Colonic mucosa (tissue), 4 donors: ENCODE measurements at regions not wholly inside any gene's neighbourhood (a gene's known extent, or its start where the extent isn't known, plus 50 kb on each side); places are given as distances from the start of the nearest gene placed in this dataset.
"Not testable (repeated sequence)": the region's sequence is repeated elsewhere in the genome, so short reads cannot be mapped to it uniquely, and the experiment has no call there.

Experiments used
- DNase-seq: peaks from one replicate; pipeline ENCODE4 v3.0.0-alpha.2; 2020
- H3K27ac ChIP-seq: fragments of 200-600 bp; one replicate; pipeline ENCODE4 v1.8.0; 2021
- H3K27me3 ChIP-seq: fragments of 200-600 bp; one replicate; pipeline ENCODE4 v1.8.0; 2021
- H3K36me3 ChIP-seq: fragments of 200-600 bp; one replicate; pipeline ENCODE4 v1.8.0; 2021
- H3K4me1 ChIP-seq: fragments of 200-600 bp; one replicate; pipeline ENCODE4 v1.8.0; 2021; ENCODE audit warnings: mild to moderate bottlenecking
- H3K4me3 ChIP-seq: fragments of 200-600 bp; one replicate; pipeline ENCODE4 v1.8.0; 2021
- H3K9ac ChIP-seq, 2 donors: one replicate each; pipeline ENCODE4 v1.7.0; 2013; ENCODE audit warnings: control low read depth in 2 of 2, low read depth in 2 of 2, low read length in 2 of 2
- H3K9me3 ChIP-seq: fragments of 200-600 bp; one replicate; pipeline ENCODE4 v1.8.0; 2021
- CTCF ChIP-seq: fragments of 200-600 bp; IDR thresholded peaks from one replicate; pipeline ENCODE4 v1.8.0; 2022; ENCODE audit warnings: antibody characterized with exemption, mild to moderate bottlenecking
- intact Hi-C: fragments of 100-400 bp; cut with DNase I; formaldehyde crosslinking; loops from one replicate; pipeline ENCODE4 v1.14.1; 2022
- donor health status: healthy.
- donor health status: DM: no; HTN: no; CAD: no.
- donor health status: DM: no; HTN: no; CAD: no.

DNA sequence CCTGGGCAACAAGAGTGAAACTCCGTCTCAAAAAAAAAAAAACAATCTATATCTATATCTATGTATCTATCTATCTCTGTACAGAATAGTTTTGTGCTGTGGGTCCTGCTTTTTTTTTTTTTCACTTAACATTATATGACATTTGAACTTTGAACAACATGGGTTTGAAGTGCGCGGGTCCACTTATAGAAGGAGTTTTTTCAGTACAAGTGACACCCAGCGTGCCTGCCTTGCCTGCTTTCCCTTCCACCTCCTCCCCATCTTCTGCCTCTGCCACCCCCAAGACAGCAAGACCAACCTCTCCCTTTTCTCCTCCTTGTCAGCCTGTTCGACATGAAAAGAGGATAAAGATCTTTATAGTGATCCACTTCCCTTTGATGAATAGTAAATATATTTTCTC is 102.2 kb upstream of the KCNG1 start:
- no peak for DNase-seq
- no peaks in the 10 kb centered on the region for H3K27me3 ChIP-seq
- no peak for TF ChIP-seq CTCF
- H3K9ac ChIP-seq = no peak overlapping the region
- no peaks in the 10 kb centered on the region for H3K9me3 ChIP-seq
- no peak overlapping the region for H3K27ac ChIP-seq
- H3K4me1 ChIP-seq = no peaks in the 10 kb centered on the region
- no peaks in the 10 kb centered on the region for H3K36me3 ChIP-seq
- intact Hi-C loops = no loop called here
- H3K4me3 ChIP-seq = no peak overlapping the region

- H3K9me3 ChIP-seq, intact Hi-C loops, DNase-seq, H3K27ac ChIP-seq, H3K27me3 ChIP-seq, H3K36me3 ChIP-seq, H3K4me1 ChIP-seq, H3K9ac ChIP-seq, H3K4me3 ChIP-seq: not testable (repeated sequence)
Observed at GRCh38 chr20:51123887-51124286, 101.0 kb upstream of the KCNG1 start.

DNA sequence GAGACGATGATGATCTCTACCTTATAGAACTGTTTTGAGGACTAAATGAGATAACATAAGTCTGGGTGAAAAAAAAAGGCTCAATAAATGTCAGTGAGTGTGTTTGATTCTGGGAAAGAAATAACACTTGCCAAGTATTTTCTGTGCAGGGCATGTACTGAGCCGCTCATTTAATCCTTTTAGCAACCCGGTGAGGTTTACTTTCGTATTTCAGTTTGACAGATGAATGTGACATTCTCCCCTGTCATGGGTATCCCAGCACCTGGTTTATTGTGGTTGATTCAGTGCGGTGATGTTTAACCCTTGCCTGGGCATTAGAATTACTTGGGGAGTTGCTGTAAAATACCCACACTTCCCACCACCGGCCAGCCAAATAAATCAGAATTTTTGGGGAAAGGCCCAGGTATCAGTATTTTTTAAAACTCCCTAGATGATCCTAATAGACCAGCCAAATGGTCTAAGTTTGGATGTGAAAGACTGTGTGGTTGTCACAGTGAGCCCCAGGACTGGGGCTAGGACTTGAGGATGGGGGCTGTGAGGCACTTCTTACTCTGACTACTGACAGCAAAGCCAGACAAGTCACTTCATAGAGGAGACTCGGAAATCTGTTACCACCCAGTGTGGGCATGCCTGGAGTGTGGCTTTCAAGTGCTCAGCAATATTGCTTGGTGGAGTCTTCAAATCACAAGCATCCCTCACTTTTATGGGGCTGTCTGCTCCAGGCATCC is 100.2 kb upstream of the KCNG1 start:
- TF ChIP-seq CTCF = no peak
- no peaks in the 10 kb centered on the region for H3K27me3 ChIP-seq
- H3K9ac ChIP-seq = no peak overlapping the region
- H3K36me3 ChIP-seq = no peaks in the 10 kb centered on the region
- no peak overlapping the region for H3K27ac ChIP-seq
- DNase-seq = no peak
- H3K4me1 ChIP-seq = no peaks in the 10 kb centered on the region
- H3K9me3 ChIP-seq = no peaks in the 10 kb centered on the region
- no peak overlapping the region for H3K4me3 ChIP-seq
- intact Hi-C loops = no loop called here

DNA sequence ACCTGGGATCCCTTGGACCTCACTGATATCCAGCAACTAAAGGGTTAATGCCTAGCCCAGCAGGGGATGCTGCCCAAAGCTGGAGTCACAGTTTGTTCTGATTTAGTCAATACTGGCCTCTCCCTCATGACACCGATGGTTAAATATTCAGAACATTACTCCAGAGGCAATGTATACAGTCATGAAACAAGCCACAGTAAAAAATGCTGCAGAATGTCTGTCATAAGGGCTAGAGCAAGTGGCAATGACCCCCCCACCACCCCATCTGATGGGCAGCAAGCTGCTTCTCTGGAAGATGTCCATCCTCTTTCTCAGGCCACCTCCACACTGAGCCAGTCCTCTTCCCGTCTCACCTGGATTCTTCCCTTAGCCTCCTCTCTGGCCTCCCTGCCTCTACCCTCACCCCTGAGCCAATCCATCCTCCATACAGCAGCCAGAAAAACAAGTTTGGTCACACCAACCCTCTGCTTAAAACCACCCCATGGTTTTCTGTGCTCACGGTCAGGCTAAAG is 99.0 kb upstream of the KCNG1 start:
- H3K4me1 ChIP-seq = no peaks in the 10 kb centered on the region
- H3K9me3 ChIP-seq = no peaks in the 10 kb centered on the region
- no peak overlapping the region for H3K27ac ChIP-seq
- H3K27me3 ChIP-seq = no peaks in the 10 kb centered on the region
- no peak for DNase-seq
- no peak overlapping the region for H3K4me3 ChIP-seq
- intact Hi-C loops = no loop called here
- no peaks in the 10 kb centered on the region for H3K36me3 ChIP-seq
- TF ChIP-seq CTCF = no peak
- no peak overlapping the region for H3K9ac ChIP-seq

DNA sequence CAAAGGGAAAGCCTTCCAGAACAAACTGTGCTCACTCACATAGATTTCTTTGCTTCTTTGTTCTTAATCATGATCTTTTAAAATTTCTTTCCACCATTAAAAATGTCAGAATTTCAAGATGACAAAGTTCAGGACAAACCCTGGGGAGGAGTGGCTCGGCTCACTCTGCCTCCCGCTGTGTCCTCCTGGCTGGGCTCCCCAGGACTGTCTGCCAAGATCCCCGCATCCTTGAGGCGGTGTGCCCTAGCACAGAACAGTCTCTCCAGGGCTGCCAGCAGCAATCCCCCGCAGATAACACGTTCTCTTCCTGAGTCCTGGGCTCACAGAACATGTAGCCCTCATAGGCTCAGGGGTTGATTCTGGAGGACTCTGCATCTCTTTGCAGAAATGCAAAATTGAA is 98.4 kb upstream of the KCNG1 start:
- no peaks in the 10 kb centered on the region for H3K4me1 ChIP-seq
- DNase-seq = no peak
- TF ChIP-seq CTCF = no peak
- no peaks in the 10 kb centered on the region for H3K27me3 ChIP-seq
- no peak overlapping the region for H3K27ac ChIP-seq
- no peaks in the 10 kb centered on the region for H3K9me3 ChIP-seq
- intact Hi-C loops = no loop called here
- no peak overlapping the region for H3K9ac ChIP-seq
- no peak overlapping the region for H3K4me3 ChIP-seq
- no peaks in the 10 kb centered on the region for H3K36me3 ChIP-seq

GRCh38 chr20:51120868-51121267 is 98.0 kb upstream of the KCNG1 start:
- no peaks in the 10 kb centered on the region for H3K4me1 ChIP-seq
- DNase-seq = no peak
- no peaks in the 10 kb centered on the region for H3K36me3 ChIP-seq
- no peak for TF ChIP-seq CTCF
- H3K9ac ChIP-seq = no peak overlapping the region
- H3K27ac ChIP-seq = no peak overlapping the region
- H3K4me3 ChIP-seq = no peak overlapping the region
- H3K27me3 ChIP-seq = no peaks in the 10 kb centered on the region
- intact Hi-C loops = no loop called here
- H3K9me3 ChIP-seq = no peaks in the 10 kb centered on the region
